Left kidney (tissue), 1 donor: ENCODE measurements at regions not wholly inside any gene's neighbourhood (a gene's known extent, or its start where the extent isn't known, plus 50 kb on each side); places are given as distances from the start of the nearest gene placed in this dataset.
"Not testable (repeated sequence)": the region's sequence is repeated elsewhere in the genome, so short reads cannot be mapped to it uniquely, and the experiment has no call there.

Source experiments
- DNase-seq: peaks from one replicate; pipeline ENCODE4 v3.0.0-alpha.2; 2013

DNA sequence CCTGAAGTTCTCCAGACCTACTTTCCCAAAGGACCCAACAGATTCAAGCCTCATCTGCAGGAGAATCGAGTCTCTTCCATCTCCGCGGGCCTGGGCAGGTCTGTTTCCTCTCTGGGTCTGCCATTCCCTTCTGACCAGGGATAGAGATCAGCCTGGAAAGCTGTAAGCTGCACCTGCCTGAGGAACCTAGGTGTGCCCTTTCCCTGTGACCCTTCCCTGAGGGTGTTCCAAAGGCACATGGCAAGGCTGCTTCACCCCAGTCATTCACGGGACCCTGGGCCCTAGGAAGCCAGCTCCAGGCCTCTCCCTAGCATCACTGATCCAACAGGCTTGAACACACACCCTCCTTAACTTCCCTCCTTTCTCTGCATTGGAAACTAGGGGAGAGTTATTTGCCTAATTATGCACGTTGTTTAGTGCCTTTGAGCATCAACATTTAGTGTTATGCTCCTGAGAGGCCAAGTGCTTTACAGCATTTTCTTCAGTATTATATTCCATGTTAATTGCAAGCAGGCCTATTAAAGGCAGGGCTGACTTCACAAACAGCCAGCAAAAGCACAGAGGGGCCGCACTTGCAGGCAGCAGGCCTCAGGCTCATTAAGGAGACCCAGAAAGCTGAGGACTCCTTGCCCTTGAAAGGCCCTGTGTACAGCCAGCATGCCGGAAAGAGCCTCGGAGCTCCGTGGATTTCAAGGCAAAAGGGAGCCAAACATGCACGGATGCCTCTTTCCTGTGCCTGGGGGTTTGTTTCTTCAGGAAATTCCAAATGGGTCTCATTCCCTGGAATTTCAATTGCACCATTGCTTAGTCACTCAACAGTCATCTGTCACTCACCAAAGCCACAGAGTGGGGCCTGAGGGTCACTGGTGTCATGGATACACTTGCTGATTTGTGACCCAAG is 91.0 kb upstream of the FAM20C start:
- DNase-seq = no peak

DNA sequence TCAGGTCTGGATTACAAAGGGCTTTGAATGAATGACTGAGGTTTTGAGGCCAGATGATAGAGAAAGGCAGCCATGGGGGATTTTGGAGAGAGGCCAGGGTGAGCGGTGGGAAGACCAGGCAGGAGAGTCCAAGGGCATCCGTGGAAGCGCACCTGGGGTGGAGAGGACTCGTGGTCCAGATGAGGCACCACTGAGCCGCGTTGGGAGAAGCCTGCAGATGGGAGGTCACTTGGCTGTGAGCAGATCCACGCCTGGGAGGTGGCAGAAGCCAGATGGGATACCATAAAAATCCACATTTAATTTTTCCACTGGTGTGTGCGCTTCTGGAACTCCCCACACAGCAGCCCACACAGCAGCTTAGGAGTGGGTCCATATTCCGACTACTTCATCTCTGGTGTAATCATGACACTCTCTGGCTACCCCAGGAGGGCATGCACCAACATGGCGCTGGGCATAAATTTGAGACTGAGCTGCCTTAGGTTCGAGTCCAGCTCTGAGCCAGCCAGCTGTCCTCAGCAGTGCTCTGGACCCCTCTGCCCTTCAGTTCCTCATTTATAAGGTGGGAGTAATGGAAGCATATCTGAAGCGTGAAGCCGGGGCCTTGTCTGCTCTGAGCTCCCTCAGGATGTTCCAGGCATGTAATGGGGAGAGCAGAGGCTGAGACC is 90.2 kb upstream of the FAM20C start:
- no peak for DNase-seq

DNA sequence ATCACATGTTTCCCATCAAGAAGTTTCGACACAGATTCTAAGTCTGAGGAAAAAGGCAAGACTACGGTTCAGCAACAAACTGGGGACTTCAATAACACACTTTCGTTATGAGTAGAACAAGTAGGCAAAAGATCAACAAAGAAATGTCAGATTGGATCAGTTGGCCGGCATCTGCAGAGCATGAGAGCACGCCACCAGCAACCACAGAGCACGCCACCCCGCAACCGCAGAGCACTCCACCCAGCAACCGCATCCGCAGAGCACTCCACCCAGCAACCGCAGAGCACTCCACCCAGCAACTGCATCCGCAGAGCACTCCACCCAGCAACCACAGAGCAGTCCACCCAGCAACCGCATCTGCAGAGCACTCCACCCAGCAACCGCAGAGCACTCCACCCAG is 89.7 kb upstream of the FAM20C start:
- DNase-seq = no peak

DNA sequence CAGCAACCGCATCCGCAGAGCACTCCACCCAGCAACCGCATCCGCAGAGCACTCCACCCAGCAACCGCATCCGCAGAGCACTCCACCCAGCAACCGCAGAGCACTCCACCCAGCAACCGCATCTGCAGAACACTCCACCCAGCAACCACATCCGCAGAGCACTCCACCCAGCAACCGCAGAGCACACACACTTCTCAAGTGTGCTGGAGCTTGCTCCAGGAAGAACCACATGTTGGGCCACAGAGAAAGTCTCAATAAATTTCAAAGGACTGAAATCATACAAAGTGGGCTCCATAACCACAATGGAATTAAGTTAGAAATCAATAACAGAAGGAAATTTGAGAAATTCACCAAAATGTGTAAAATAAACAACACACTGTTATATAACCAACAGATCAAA is 88.4 kb upstream of the FAM20C start:
- DNase-seq = not testable (repeated sequence)

DNA sequence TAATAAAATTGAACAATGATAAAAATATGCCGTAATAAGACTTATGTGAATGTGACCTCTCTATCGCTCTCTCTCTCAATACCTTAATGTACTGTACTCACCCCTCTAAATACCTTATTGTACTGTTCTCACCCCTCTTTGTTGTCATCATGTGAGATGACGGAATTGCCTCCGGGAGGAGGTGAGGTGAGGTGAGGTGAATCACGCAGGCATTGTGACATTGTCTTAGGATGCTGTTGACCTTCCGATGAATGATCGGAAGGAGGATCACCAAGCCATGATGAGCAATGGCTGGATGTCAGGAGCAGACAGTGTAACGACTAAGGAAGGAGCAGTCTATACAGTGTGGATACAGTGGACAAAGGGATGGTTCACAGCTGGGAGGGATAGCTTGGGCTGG is 87.4 kb upstream of the FAM20C start:
- DNase-seq = no peak

DNA sequence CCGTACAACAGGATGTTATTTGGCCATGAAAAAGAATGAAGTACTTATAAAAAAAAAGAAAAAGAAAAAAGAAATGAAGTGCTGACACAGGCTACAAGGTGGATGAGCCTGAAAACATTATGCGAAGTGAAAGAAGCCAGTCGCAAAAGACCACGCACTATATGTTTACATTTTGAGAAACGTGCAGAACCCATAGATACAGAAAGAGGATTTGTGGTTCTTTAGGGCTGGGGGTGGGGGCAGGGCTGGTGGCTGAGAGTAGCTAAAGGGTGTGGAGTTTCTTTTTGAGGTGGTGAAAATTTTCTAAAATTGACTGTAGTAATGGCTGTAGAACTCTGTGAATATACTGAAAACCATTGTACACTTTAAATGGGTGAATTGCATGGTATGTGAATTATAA is 86.0 kb upstream of the FAM20C start:
- no peak for DNase-seq

DNA sequence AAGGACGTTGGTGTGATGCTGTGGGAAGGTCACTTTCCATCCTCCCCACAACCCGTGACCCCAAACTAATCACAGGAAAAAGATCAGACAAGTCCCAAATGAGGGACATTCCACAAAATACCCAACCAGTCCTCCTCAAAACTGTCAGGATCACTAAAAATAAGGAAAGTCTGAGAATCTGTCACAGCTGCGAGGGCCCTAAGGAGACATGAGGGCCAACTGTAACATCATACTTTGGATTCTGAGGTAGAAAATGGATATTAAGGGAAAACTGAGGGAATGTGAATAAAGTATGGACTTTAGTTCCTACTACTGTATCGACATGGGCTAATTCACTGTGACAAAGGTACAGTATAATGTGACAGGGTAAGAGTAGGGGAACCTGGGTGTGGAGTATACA is 85.1 kb upstream of the FAM20C start:
- DNase-seq = no peak

DNA sequence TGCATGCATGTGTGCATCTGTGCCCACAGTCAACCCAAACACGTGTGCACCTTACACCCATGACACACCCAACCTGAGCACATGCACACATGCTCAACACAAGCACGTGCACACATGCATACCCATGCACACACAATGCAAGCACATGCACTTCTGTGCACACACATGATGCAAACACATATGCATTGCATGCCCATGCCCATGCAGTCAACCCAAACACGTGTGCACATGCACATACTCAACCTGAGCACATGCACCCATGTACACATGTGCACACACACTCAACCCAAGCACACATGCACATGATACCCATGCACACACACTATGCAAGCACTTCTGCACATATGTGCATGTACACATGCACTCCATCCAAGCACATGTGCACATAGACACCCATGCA is 84.5 kb upstream of the FAM20C start:
- DNase-seq = no peak

DNA sequence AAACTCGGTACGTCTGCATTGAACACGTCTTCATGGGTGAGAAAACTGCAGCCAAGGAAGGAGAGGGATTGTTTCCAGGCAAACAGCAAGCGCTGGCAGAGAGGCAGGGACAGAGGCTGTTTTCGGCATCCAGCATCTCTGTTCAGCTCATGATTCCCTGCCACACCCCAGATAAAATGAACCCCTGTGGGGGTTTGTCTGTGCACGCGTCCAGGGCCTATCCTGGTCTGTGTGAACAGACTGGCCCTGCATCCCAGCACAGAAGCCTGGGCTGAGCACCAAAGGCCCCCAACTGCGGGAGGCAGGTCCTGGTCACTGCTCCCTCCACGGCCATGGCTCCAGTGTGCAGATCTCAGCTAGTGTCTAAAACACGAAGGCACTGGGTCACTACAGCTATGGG is 83.3 kb upstream of the FAM20C start:
- no peak for DNase-seq

DNA sequence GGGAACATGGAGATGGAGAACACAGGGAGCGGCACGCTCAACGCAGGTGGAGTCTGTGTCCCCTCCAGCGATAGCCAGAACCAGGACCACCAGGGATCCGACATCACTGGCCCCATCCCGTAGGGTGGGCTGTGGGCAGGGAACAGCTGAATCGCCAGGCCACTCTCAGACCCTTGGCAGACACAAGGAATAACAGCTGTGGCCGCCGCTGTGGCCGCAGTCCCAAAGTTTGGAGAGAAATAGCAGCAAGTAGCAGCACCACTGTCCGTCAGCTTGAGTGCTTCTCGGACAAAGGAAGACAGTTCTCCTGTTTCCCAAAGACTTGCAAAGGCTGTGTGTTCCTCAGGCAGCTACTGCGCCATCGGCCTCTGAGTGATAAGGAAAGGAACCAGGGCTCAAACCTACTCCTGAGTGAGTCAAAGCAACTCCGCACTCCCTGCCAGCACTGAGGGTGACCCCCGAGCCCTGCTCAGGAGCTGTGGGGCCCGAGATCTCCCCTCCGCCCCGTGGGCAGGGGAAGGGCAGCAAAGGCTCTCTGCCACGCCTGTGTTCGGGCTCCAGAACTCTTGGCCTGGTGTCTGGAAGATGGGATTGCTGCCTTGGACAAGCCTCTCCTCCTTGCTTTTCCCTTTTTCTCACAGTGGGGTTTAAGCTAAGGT is 82.3 kb upstream of the FAM20C start:
- DNase-seq = no peak

DNA sequence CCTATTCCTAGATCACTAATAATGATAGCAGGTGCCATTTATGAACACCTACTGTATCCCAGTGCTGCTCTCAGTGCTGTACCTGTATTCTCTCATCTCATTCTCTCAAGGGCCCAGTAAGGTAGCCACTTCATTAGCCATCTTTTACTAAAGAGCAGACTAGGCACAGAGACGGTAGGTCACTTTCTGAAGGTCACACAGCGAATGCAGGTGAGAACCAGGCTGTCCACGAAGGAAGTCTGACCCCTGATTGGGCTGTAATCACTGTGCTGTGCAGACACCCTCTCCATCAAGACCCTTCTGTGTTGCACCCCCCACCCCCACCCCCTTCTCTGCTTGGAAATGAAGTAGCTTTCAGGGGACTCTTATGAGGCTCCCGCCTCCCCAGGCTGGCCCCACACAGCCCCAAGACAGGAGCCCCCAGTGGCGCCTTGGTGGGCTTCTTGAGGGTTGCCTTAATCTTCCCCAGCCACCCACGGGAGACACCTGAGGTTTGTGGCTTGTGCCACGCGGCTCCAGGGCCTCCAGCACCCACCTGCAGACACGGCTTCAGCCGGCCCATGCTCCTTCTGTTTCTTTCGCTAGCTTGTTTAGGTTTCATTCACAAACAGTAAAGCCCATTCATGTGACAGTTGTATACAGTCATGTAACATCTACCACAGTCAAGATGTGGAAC is 81.7 kb upstream of the FAM20C start:
- no peak for DNase-seq

DNA sequence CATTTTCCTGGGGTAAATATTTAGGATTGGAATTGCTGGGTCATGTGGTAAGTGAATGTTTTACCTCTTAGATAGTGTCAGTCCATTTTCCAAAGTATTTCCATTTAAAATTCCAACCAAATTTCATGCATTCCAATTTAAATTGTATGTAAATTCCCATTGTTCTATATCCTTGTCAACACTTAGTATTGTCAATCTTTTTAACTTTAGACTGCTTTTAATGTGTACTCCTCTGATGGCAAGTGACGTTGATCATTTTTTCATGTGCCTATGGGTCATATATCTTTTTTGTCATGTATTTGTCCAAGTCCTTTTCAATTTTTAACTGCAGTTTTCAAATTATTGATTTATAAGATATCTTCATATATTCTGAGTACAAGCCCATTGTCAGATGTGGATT is 80.8 kb upstream of the FAM20C start:
- no peak for DNase-seq

DNA sequence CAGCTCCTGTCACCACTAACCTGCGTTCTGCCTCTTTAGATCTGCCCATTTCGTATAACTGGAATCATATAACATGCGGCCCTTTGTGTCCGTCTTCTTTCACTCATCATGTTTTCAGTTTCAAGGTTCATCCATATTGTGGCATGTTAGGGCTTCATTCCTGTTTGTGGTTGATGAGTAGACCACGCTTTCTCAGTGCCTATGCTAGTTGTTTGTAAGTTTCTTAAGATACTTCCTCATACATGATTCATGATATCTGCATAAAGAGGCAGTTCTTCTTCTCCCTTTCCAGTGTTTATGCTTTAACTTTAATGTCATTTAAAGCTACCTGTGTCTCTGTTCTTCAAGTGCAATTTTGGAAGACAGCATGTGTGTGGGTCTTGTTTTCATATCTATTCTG is 79.5 kb upstream of the FAM20C start:
- DNase-seq = no peak

DNA sequence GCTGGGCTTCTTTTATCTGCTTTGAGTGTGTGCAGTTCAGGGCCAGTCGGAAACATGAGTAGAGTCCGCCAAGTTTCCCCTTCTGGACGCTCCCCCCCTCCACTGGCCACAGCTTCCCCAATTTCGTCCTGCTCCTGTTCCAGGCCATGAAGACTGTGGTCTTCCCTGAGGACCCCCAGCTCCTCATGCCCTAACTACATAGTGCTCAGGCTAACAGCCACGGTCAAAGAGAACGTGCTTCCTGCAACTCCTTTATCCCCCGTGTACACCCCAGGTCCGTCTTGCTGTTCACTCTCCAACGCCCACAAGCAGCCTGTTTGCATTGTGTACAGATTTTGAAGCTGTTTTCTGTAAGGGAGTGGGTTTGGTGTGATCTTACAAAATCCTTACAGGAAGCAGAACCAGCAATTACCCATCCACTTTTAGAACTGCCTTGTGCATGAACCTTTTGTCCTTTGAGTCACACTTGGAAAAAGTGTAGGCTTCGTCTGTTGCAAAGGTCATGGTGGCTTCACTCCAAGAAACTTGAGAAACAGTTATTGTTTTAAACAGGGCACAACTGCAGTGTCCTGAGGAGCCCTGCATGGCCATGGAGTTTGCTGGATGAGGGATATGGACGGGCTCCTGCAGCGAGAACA is 77.0 kb upstream of the FAM20C start:
- DNase-seq = no peak

DNA sequence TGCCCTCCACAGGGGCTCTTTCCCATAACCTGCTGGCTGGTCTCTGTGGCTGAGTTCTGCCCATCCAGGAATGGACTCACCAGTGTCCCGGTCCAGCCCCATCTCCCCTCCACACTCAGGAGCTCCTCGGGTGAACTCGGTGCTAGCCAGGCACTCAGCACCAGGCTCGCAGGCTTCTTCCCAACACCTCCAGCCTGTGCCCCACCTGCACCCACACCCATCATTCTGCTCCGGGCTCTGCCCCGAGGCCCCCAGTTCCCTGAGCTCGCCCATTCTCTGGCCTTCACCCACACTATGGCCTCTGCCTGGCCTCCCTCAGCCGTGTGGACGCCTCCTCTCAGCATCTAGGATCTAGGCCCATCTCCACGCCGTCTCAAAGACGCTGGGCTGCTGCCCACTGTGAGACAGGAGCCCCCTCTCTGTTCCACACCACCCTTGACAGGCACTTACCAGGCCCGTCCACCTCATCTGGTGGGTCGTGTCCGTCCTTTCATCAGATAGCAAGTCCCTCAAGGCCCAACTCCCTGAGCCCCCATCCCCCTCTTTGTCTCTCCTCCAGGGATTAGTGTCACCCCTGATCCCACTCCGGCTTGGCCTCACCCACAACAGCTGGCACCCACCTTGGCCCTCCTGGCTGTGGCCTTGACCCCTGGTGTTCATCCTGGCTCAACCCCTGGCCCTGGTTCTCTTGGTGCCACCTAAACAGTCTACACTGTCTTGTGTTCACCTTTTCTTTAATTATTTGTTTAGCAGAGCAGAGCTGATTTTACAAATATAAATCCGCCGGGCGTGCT is 76.0 kb upstream of the FAM20C start:
- no peak for DNase-seq

DNA sequence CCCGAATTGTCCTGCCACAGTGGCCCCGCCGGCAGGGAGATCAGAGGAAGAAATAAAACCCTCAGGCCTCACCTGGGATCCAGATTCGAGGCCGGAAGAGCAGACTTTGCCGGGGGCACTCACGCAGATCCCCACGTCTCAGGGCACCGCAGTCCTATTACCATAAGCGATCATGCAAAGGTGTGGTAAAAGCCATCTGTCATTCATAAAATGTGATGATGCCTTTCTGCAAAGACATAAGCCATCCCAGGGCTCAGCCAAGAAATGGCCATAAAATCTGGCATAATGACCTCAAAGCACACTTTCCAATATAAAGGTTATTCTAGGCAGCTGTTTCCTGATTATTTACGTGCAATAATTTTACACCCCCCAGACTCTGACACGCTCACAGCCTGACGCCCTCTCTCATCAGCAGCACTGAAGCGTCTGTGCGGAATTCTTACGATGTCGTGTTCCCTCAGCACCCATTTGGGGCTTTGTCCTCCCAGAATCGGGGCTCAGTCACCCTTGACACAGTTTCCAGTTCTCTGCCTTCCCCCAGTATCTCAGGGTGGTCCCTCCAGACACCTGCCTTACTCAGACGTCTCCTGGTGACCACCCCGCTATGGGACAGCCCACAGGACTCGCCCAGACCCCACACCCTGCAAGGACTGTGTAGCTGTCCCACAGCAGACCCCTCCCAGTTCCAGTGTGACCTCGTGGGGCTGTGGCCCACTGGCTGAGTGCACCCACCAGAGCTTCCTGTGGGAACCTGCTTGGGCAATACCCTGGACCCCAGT is 74.3 kb upstream of the FAM20C start:
- no peak for DNase-seq

DNA sequence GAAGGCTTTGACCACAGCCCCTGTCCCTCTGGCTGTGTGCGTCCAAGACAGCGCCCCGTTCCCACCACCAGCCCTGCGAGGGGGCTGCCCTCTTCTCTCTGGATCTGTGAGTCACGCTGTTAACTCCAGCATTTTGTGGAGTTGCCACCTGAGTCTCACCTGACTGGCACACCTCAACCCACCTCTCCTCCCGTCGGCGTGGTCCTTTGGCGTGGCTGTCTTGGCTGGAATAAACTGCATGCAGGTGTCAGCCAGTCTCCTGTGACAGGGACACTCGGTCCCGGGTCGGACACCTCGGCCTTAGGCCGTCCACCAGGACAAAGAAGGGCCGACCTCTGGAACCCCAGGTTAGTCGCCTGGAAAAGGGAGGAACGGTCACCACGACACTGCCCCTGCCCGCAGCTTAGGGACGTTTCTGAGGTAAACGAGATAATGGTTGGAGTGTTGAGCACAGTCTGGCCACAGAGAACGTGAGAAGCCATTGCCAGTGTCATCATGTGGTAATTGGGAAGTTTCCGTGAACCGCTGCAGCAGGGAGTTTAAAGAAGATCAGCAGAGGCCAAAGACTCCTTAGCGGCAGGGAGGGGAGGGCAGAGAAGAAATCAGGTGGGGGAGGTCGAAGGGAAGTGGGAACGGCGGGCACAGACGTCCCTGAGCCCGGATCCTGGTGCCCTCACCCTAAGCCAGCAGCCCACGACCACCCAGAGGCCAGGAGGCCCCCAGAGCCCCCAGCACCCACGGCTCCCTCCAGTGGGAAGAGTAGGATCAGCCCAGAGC is 73.6 kb upstream of the FAM20C start:
- DNase-seq = no peak

DNA sequence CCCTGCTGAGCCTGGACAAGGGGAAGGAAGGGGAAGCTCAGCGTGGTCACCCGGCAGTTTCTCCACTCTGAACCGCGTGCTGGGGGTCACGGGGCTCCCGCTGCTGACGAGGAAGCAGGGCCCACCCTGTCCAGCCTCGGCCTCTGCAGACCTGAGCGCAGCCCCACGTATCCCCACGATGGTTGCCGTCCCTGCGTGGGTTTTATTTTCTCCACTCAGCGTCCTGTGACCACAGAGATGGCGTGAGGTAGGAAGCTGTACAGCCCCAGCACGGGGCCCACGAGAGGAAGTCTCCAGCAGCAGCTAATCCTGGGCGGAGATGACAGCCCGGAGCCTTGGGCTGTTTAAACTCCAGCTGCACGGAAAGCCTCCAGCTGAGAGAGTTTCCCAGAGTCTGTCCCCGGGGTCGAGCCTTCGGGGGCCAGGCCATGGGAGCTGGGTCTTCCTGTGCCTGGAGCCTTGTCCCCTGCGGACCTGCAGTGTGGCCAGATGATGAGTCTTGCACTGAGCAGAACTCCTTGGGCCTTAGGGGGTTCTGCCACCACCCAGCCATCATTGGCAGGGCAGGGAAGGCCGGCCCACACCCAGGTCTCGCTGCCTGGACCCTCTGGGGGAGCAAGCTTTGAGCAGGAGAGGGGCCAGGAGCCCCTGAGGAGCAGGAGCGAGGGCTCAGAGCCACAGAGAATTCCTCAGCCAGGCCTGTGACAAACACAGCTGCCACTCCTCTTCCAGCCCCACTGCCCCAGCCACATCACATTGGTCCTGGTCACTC is 72.8 kb upstream of the FAM20C start:
- DNase-seq = no peak
